Glutamatergic neuron (in vitro differentiated cells): ENCODE measurements at regions not wholly inside any gene's neighbourhood (a gene's known extent, or its start where the extent isn't known, plus 50 kb on each side); places are given as distances from the start of the nearest gene placed in this dataset.

Experiments
- DNase-seq: peaks from one replicate; pipeline ENCODE4 v3.0.0; 2022
- H3K27ac Mint-ChIP-seq: one replicate; pipeline ENCODE4 v1.8.0; 2020; ENCODE audit warnings: mild to moderate bottlenecking, mixed read lengths, inconsistent platforms; ENCODE audit not compliant: unreplicated experiment
- H3K27me3 Mint-ChIP-seq: one replicate; pipeline ENCODE4 v1.8.0; 2020; ENCODE audit warnings: mild to moderate bottlenecking, moderate library complexity, mixed read lengths, inconsistent platforms; ENCODE audit not compliant: unreplicated experiment
- H3K36me3 Mint-ChIP-seq: one replicate; pipeline ENCODE4 v1.8.0; 2020; ENCODE audit warnings: mild to moderate bottlenecking, mixed read lengths, inconsistent platforms; ENCODE audit not compliant: unreplicated experiment
- H3K4me1 Mint-ChIP-seq: one replicate; pipeline ENCODE4 v1.8.0; 2020; ENCODE audit warnings: mild to moderate bottlenecking, low read depth, mixed read lengths, inconsistent platforms; ENCODE audit not compliant: unreplicated experiment
- H3K4me3 Mint-ChIP-seq: one replicate; pipeline ENCODE4 v1.8.0; 2020; ENCODE audit warnings: mild to moderate bottlenecking, mixed read lengths, inconsistent platforms; ENCODE audit not compliant: unreplicated experiment
- H3K9me3 Mint-ChIP-seq: one replicate; pipeline ENCODE4 v1.8.0; 2020; ENCODE audit warnings: mild to moderate bottlenecking, moderate library complexity, mixed read lengths, inconsistent platforms; ENCODE audit not compliant: unreplicated experiment
- TF ChIP-seq, protein P1 (sequence below): fragments of 200-600 bp; sonication (generic); IDR thresholded peaks from one replicate; pipeline ENCODE4 v1.5.0; 2021; ENCODE audit not compliant: partially characterized antibody, unreplicated experiment

DNA sequence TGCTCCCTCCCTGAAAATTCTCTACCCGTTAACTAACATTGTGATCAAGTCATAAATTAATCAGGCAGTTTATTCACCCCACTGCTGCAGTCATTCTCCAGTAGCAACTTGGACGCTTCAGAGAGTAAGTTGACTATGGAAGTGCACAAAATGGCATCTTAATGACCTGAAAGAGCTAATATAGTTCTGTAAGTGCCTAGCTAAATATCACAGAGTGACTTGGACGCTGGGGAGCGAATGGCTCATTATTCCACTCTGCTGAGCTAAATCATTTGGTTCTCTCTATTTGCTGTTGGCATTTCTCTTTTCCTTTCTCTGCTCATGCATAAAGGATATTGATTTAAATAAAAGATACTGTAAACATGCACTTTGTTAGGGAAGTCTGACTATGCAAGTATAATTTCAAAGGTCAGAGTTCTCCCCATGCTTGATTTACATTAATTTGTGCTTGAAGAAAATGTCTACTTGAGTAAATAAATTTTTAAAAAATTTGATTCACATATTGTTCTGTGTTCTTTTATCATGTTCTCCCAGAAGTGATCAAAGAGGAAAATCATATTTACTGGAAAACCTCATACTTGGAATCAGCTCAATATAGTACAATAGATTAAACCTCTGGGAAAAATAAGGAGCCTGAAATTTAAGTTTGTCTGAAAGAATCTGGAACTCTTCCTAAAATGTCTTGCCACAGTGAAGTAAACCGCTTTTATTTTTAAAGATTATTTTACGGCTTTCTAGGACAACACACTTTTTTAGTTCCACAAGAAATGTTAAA, 169.5 kb upstream of the HAPLN1 start:
- H3K27ac Mint-ChIP-seq: no peak overlapping the region
- no peak for DNase-seq
- H3K9me3 Mint-ChIP-seq: no peaks in the 10 kb centered on the region
- H3K4me1 Mint-ChIP-seq: no peaks in the 10 kb centered on the region
- no peaks in the 10 kb centered on the region for H3K36me3 Mint-ChIP-seq
- no peaks in the 10 kb centered on the region for H3K27me3 Mint-ChIP-seq
- TF ChIP-seq, protein P1, sequence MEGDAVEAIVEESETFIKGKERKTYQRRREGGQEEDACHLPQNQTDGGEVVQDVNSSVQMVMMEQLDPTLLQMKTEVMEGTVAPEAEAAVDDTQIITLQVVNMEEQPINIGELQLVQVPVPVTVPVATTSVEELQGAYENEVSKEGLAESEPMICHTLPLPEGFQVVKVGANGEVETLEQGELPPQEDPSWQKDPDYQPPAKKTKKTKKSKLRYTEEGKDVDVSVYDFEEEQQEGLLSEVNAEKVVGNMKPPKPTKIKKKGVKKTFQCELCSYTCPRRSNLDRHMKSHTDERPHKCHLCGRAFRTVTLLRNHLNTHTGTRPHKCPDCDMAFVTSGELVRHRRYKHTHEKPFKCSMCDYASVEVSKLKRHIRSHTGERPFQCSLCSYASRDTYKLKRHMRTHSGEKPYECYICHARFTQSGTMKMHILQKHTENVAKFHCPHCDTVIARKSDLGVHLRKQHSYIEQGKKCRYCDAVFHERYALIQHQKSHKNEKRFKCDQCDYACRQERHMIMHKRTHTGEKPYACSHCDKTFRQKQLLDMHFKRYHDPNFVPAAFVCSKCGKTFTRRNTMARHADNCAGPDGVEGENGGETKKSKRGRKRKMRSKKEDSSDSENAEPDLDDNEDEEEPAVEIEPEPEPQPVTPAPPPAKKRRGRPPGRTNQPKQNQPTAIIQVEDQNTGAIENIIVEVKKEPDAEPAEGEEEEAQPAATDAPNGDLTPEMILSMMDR: no peak
- H3K4me3 Mint-ChIP-seq: no peak overlapping the region

DNA sequence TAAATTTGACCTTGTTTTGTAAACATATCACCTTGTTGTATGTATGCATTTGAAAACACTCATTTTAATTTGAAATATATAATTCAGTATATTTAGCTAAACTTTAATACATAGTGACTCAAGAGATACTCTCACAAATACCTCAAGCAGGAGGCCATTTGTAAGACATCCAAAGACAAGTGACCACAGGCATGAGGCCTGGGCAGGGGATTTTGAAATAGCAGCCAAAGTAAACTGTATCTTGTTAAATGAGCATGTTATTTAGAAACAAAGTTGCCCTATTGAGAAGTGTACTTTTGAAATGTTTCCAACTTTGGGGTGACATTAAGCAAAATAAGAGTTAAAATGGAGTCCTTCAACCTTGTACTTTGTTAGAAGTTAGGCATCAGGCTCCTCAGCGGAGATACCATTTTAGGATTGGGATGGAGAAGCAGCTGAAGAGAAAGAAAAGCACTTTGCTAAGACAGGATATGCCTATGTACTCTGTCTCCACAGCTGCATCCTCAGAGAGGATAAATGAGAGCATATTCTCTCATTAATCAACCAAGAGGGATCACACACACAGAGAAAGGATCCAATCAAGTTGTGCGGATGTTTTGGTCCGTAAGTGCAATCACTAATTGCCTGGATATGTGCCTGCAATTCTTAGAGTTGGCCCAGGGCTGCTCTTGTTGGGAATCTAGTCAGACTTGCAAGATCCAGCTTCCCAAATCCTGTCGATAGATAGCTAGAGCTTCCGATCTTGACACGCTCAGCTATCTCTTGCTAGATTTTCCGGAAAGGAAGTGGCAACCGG, 157.5 kb upstream of the HAPLN1 start:
- H3K4me1 Mint-ChIP-seq: no peaks in the 10 kb centered on the region
- DNase-seq: no peak
- H3K36me3 Mint-ChIP-seq: no peaks in the 10 kb centered on the region
- no peak overlapping the region for H3K4me3 Mint-ChIP-seq
- TF ChIP-seq, protein P1: no peak
- H3K27me3 Mint-ChIP-seq: no peaks in the 10 kb centered on the region
- no peaks in the 10 kb centered on the region for H3K9me3 Mint-ChIP-seq
- no peak overlapping the region for H3K27ac Mint-ChIP-seq

DNA sequence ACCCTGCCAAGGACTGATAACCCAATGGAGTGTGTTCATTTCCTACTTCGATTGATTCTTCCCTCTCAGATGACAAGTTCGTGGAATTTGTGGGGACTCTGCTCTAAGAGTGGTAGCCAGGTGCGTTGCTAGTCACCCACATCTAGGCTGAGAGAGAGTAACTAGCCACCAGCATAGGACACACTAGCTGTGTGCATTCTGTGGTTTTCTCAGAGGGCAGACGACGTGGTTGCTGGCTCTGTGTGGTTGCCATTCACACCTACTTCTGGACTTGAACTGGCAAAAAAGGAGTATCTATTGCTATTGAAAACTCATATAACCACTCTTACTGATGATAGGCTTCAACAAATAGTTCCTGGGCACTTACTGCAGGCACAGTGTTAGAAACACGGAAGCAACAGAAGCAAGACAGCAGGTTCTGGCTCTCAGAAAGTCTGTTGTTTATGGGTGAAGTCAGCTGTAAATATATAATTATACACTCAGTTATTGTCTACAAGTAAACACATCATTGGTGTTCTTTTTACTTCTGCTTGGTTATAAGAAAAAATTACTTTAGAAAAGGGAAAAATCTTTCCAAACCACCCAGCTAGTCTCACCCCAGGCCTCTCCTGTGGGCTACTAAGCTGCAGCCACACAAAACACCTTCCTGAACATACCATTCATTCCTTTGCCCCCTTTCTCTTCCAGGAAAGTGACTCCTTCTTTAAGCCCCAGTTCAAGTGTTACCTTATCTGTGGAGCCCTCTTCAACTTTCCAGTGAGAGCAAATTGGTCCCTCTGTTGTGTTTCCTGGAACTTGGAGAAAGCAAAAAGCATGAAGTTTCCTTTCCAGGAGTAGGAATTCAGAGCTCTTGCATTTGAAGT, 151.1 kb upstream of the HAPLN1 start:
- DNase-seq: no peak
- no peak overlapping the region for H3K27ac Mint-ChIP-seq
- H3K9me3 Mint-ChIP-seq: no peaks in the 10 kb centered on the region
- no peaks in the 10 kb centered on the region for H3K4me1 Mint-ChIP-seq
- no peaks in the 10 kb centered on the region for H3K27me3 Mint-ChIP-seq
- TF ChIP-seq, protein P1: no peak
- no peaks in the 10 kb centered on the region for H3K36me3 Mint-ChIP-seq
- H3K4me3 Mint-ChIP-seq: no peak overlapping the region

DNA sequence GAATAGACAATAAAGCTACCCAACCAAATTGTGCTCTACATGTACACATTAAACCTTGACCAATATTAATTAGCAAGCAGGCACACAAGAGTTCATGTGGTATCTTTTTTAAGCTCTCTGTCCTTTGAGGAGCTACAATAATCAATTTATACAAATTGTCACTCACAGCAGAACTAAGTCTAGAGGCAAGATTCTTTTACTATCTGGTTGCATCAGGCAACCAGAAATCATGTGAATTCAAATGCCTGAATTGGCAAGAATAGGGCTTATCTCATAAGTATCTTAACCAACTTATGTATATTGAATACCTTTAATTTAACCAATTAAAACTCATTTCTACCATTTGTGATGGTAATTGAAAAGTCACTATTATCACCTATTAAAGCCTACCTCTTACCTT, 145.5 kb upstream of the HAPLN1 start:
- Mint-ChIP-seq H3K27me3 (no peaks in the 10 kb centered on the region), H3K27ac (no peak overlapping the region), H3K9me3 (no peaks in the 10 kb centered on the region), H3K4me1 (no peaks in the 10 kb centered on the region), H3K4me3 (no peak overlapping the region), H3K36me3 (no peaks in the 10 kb centered on the region)
- DNase-seq: no peak
- TF ChIP-seq, protein P1: no peak
